ENCODE measurements at regions not wholly inside any gene's neighbourhood (a gene's known extent, or its start where the extent isn't known, plus 50 kb on each side); places are given as distances from the start of the nearest gene placed in this dataset.

- TF ChIP-seq, protein P1, sequence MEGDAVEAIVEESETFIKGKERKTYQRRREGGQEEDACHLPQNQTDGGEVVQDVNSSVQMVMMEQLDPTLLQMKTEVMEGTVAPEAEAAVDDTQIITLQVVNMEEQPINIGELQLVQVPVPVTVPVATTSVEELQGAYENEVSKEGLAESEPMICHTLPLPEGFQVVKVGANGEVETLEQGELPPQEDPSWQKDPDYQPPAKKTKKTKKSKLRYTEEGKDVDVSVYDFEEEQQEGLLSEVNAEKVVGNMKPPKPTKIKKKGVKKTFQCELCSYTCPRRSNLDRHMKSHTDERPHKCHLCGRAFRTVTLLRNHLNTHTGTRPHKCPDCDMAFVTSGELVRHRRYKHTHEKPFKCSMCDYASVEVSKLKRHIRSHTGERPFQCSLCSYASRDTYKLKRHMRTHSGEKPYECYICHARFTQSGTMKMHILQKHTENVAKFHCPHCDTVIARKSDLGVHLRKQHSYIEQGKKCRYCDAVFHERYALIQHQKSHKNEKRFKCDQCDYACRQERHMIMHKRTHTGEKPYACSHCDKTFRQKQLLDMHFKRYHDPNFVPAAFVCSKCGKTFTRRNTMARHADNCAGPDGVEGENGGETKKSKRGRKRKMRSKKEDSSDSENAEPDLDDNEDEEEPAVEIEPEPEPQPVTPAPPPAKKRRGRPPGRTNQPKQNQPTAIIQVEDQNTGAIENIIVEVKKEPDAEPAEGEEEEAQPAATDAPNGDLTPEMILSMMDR (conservative IDR thresholded peaks at IDR 0.05), result no peak
- TF ChIP-seq ZFX (IDR thresholded peaks at IDR 0.05), result no peak
Measured at GRCh38 chr7:155880721-155881120, 68.5 kb upstream of the SHH start.

All from C4-2B (cell line).